ENCODE measurements at regions not wholly inside any gene's neighbourhood (a gene's known extent, or its start where the extent isn't known, plus 50 kb on each side); places are given as distances from the start of the nearest gene placed in this dataset.
A peak's percentile ranks its signal among the peaks of the same experiment; 100 is the strongest.

DNA sequence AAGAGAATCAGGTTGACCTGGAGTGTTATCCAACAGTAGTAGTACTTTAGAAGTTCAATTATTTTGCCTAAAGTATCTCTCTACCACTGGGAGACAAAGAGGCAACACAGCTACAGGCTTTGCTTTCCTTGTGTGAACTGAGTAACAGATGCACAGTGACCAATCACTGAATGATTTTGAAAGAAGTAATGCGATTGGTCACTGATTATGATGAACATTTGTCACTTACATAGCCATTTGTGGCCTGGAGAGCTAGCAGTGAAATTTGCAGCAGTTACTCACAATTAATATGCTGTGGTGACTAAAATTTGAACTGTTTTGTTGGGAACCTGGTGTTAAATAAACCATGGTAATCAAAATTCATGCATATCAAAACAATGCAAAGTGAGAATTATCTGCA lies 508.7 kb upstream of the DIPK2B start:
- Histone ChIP-seq H3K4me3 (replicated peaks in 1 of 3; ENCODE audit: insufficient read depth in 1 of 3, low read depth in 1 of 3, low read length in 3 of 3) (no peak overlapping the region), H3K4me2 (ENCODE audit: insufficient read depth, low read length) (peak overlapping the region; percentile 42), H3K27ac (ENCODE audit: insufficient read depth, low read depth, low read length) (peak overlapping the region; percentile 95), H4K20me1 (replicated peaks; ENCODE audit: control insufficient read depth, extremely low read depth, insufficient read depth, low read length) (no peaks in the 10 kb centered on the region), H3K36me3 (ENCODE audit: control insufficient read depth in 2 of 2, extremely low read depth in 1 of 2, insufficient read depth in 2 of 2, low read length in 2 of 2) (no peaks in the 10 kb centered on the region), H3K9ac (replicated peaks; ENCODE audit: extremely low read depth, insufficient read depth, low read length) (peak overlapping the region; percentile 56), H3K27me3 (ENCODE audit: control insufficient read depth in 2 of 2, insufficient read depth in 2 of 2, low read length in 2 of 2) (no peaks in the 10 kb centered on the region), H3K4me1 (ENCODE audit: control insufficient read depth, extremely low read depth, insufficient read depth, low read length) (peaks cover 47% of the 10 kb centered on the region), H3K9me3 (replicated peaks; ENCODE audit: control insufficient read depth, insufficient read depth, low read length) (no peaks in the 10 kb centered on the region), H2AFZ (ENCODE audit: low read depth, low read length) (no peak overlapping the region), H3K9me1 (replicated peaks; ENCODE audit: control insufficient read depth, extremely low read depth, insufficient read depth, low read length) (no peaks in the 10 kb centered on the region), H3K79me2 (ENCODE audit: control insufficient read depth, insufficient read depth, low read length) (peaks cover 2% of the 10 kb centered on the region)
- DNase-seq (ENCODE audit: low read depth, low spot score) (no peak), FAIRE-seq (peak; percentile 21)
- intact Hi-C loops (cut with micrococcal nuclease), result no loop called here
- POLR2A ChIA-PET, result no interaction called here
- dilution Hi-C loops (cut with MboI; ENCODE audit: extremely low pct_ligation_motif_present, low sequenced_read_pairs), result no loop called here
- TF ChIP-seq JUN (IDR thresholded peaks at IDR 0.05; ENCODE audit: borderline replicate concordance, insufficient read depth, insufficient read length, low read depth), result no peak
- TF ChIP-seq GATA2 (IDR thresholded peaks at IDR 0.05; ENCODE audit: insufficient read depth, insufficient read length, low read depth, low read length), result no peak
- TF ChIP-seq MYC (IDR thresholded peaks at IDR 0.05; ENCODE audit: low read depth, low read length), result no peak
- TF ChIP-seq POLR2A (IDR thresholded peaks at IDR 0.05; ENCODE audit: low read depth, low read length), result no peak
- TF ChIP-seq, protein P1, sequence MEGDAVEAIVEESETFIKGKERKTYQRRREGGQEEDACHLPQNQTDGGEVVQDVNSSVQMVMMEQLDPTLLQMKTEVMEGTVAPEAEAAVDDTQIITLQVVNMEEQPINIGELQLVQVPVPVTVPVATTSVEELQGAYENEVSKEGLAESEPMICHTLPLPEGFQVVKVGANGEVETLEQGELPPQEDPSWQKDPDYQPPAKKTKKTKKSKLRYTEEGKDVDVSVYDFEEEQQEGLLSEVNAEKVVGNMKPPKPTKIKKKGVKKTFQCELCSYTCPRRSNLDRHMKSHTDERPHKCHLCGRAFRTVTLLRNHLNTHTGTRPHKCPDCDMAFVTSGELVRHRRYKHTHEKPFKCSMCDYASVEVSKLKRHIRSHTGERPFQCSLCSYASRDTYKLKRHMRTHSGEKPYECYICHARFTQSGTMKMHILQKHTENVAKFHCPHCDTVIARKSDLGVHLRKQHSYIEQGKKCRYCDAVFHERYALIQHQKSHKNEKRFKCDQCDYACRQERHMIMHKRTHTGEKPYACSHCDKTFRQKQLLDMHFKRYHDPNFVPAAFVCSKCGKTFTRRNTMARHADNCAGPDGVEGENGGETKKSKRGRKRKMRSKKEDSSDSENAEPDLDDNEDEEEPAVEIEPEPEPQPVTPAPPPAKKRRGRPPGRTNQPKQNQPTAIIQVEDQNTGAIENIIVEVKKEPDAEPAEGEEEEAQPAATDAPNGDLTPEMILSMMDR (IDR thresholded peaks at IDR 0.05; ENCODE audit: extremely low read depth in 1 of 2, insufficient read depth in 1 of 2, low read depth in 1 of 2, low read length in 2 of 2), result no peak
- TF ChIP-seq POLR2AphosphoS5 (IDR thresholded peaks at IDR 0.05; ENCODE audit: insufficient read depth, low read depth, low read length), result no peak
- no peak for TF ChIP-seq EZH2 (IDR thresholded peaks at IDR 0.05; ENCODE audit: borderline replicate concordance, low read depth, low read length, severe bottlenecking)
- TF ChIP-seq FOS (IDR thresholded peaks at IDR 0.05; ENCODE audit: borderline replicate concordance, insufficient read depth, low read length), result no peak
- TF ChIP-seq, protein P2, sequence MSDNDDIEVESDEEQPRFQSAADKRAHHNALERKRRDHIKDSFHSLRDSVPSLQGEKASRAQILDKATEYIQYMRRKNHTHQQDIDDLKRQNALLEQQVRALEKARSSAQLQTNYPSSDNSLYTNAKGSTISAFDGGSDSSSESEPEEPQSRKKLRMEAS (IDR thresholded peaks at IDR 0.05; ENCODE audit: insufficient read depth, insufficient read length), result no peak
- CTCF ChIA-PET, result interaction anchor here (1.3 to 1.8 kb wide), 4 partner anchors 12 to 386 kb away, joined by 3 to 13 read pairs (median 5); no protein-coding TSS in a partner anchor
- no TSS peak for BruUV-seq (replicated peaks)
